ENCODE measurements at regions not wholly inside any gene's neighbourhood (a gene's known extent, or its start where the extent isn't known, plus 50 kb on each side); places are given as distances from the start of the nearest gene placed in this dataset.

- H3K27ac ChIP-seq = no peak overlapping the region
- no peak overlapping the region for H3K4me3 ChIP-seq
- FAIRE-seq = no peak
- H3K4me1 ChIP-seq = no peaks in the 10 kb centered on the region
- no peak for DNase-seq
- no peak for ATAC-seq
- 79 to 84% methylated on average over 2 of the region's 2 CpGs for WGBS, 2 donors
- intact Hi-C loops (cut with DNase I) = no loop called here
- H3K9me3 ChIP-seq = no peaks in the 10 kb centered on the region
- no peaks in the 10 kb centered on the region for H3K27me3 ChIP-seq
- TF ChIP-seq CTCF (IDR thresholded peaks at IDR 0.05) = no peak
- H3K36me3 ChIP-seq = no peaks in the 10 kb centered on the region
These were observed 185.4 kb upstream of the FAM98A start for GRCh38 chr2:33784488-33784887.

GRCh38 chr2:33782395-33783230 is 183.5 kb upstream of the FAM98A start:
- no peaks in the 10 kb centered on the region for H3K27me3 ChIP-seq
- H3K36me3 ChIP-seq = no peaks in the 10 kb centered on the region
- ATAC-seq = no peak
- no peaks in the 10 kb centered on the region for H3K9me3 ChIP-seq
- no peak for DNase-seq
- no peak overlapping the region for H3K27ac ChIP-seq
- no peak for FAIRE-seq
- intact Hi-C loops (cut with DNase I) = no loop called here
- no peak overlapping the region for H3K4me3 ChIP-seq
- 66 to 71% methylated on average over 8 of the region's 8 CpGs for WGBS, 2 donors
- H3K4me1 ChIP-seq = no peaks in the 10 kb centered on the region
- no peak for TF ChIP-seq CTCF (IDR thresholded peaks at IDR 0.05)

GRCh38 chr2:33777786-33778185 is 178.7 kb upstream of the FAM98A start:
- WGBS, 2 donors = 60 to 74% methylated on average over 3 of the region's 3 CpGs
- no peak for TF ChIP-seq CTCF (IDR thresholded peaks at IDR 0.05)
- DNase-seq (no peak), FAIRE-seq (no peak), ATAC-seq (no peak)
- H3K36me3 ChIP-seq = no peaks in the 10 kb centered on the region
- H3K27ac ChIP-seq = no peak overlapping the region
- H3K4me3 ChIP-seq = no peak overlapping the region
- intact Hi-C loops (cut with DNase I) = no loop called here
- H3K27me3 ChIP-seq = no peaks in the 10 kb centered on the region
- H3K4me1 ChIP-seq = no peaks in the 10 kb centered on the region
- H3K9me3 ChIP-seq = no peaks in the 10 kb centered on the region

GRCh38 chr2:33775306-33775705 is 176.2 kb upstream of the FAM98A start:
- Histone ChIP-seq H3K4me1 (no peaks in the 10 kb centered on the region), H3K27me3 (no peaks in the 10 kb centered on the region), H3K36me3 (no peaks in the 10 kb centered on the region), H3K4me3 (no peak overlapping the region), H3K9me3 (no peaks in the 10 kb centered on the region), H3K27ac (no peak overlapping the region)
- intact Hi-C loops (cut with DNase I) = no loop called here
- 88 to 93% methylated on average over 21 of the region's 21 CpGs for WGBS, 2 donors
- DNase-seq (peak in 1 of 6 donors; percentile 60), ATAC-seq (no peak), FAIRE-seq (no peak)
- TF ChIP-seq CTCF (IDR thresholded peaks at IDR 0.05) = no peak

GRCh38 chr2:33770023-33770422 is 170.9 kb upstream of the FAM98A start:
- 70 to 77% methylated on average over 2 of the region's 2 CpGs for WGBS, 2 donors

More at GRCh38 chr2:33770023-33770422, 170.9 kb upstream of the FAM98A start:
- Histone ChIP-seq H3K27ac (no peak overlapping the region), H3K4me3 (no peak overlapping the region), H3K36me3 (no peaks in the 10 kb centered on the region), H3K4me1 (no peaks in the 10 kb centered on the region), H3K9me3 (no peaks in the 10 kb centered on the region), H3K27me3 (no peaks in the 10 kb centered on the region)
- no peak for TF ChIP-seq CTCF (IDR thresholded peaks at IDR 0.05)
- intact Hi-C loops (cut with DNase I) = no loop called here
- DNase-seq = no peak
- FAIRE-seq = no peak
- no peak for ATAC-seq
